ENCODE measurements at regions not wholly inside any gene's neighbourhood (a gene's known extent, or its start where the extent isn't known, plus 50 kb on each side); places are given as distances from the start of the nearest gene placed in this dataset.
"Not testable (repeated sequence)": the region's sequence is repeated elsewhere in the genome, so short reads cannot be mapped to it uniquely, and the experiment has no call there.

GRCh38 chr1:166432655-166433054 lies 265.9 kb upstream of the FAM78B start:
- ATAC-seq (replicated peaks in 6 of 8): no peak
- 14 to 92% (median 81%) methylated on average over 1 to 2 of the region's 2 CpGs; no CpG with 5 or more reads in 1 of the 10 experiments for WGBS, 10 experiments
- in situ Hi-C loops (cut with MboI; ENCODE audit: low pct_unique_long_range_greater_than_20kb in 2 of 9, low sequenced_read_pairs in 9 of 9, unreplicated experiment in 9 of 9): loop anchor here in 2 of 9 experiments (10.0 to 25.0 kb wide), 2 partner anchors 495 to 498 kb away; no protein-coding TSS in a partner anchor
- Histone ChIP-seq H3K4me3 (no peak overlapping the region), H3K4me1 (replicated peaks in 1 of 2) (no peaks in the 10 kb centered on the region), H3K27ac (no peak overlapping the region)

- not testable (repeated sequence) for H3K27ac ChIP-seq; H3K4me3 ChIP-seq; H3K4me1 ChIP-seq (replicated peaks in 1 of 2)
- in situ Hi-C loops (cut with MboI; ENCODE audit: low pct_unique_long_range_greater_than_20kb in 2 of 9, low sequenced_read_pairs in 9 of 9, unreplicated experiment in 9 of 9): loop anchor here in 2 of 9 experiments (10.0 to 25.0 kb wide), 2 partner anchors 496 to 499 kb away; no protein-coding TSS in a partner anchor
- 13 to 100% (median 30%) methylated on average over 1 to 5 of the region's 7 CpGs for WGBS, 10 experiments
- ATAC-seq (replicated peaks in 6 of 8): peak in 5 of 8 experiments; percentile 35 to 79 (median 59)
Measured at GRCh38 chr1:166433404-166434304, 266.9 kb upstream of the FAM78B start.

GRCh38 chr1:166457700-166458099 lies 290.9 kb upstream of the FAM78B start:
- H3K4me3 ChIP-seq: no peak overlapping the region
- no peaks in the 10 kb centered on the region for H3K4me1 ChIP-seq (replicated peaks in 1 of 2)
- in situ Hi-C loops (cut with MboI; ENCODE audit: low pct_unique_long_range_greater_than_20kb in 2 of 9, low sequenced_read_pairs in 9 of 9, unreplicated experiment in 9 of 9): loop anchor here in 1 of 9 experiments (25.0 kb wide), 1 partner anchor 520 kb away; no protein-coding TSS in a partner anchor
- ATAC-seq (replicated peaks in 6 of 8): no peak
- no peak overlapping the region for H3K27ac ChIP-seq
- 0 to 89% (median 42%) methylated on average over 1 to 2 of the region's 2 CpGs; no CpG with 5 or more reads in 3 of the 10 experiments for WGBS, 10 experiments

GRCh38 chr1:166464333-166464732 lies 297.5 kb upstream of the FAM78B start:
- H3K4me3 ChIP-seq: no peak overlapping the region
- WGBS, 10 experiments: 46 to 100% (median 84%) methylated on average over 1 of the region's 1 CpG; no CpG with 5 or more reads in 1 of the 10 experiments
- ATAC-seq (replicated peaks in 6 of 8): no peak
- no peaks in the 10 kb centered on the region for H3K4me1 ChIP-seq (replicated peaks in 1 of 2)
- H3K27ac ChIP-seq: no peak overlapping the region
- in situ Hi-C loops (cut with MboI; ENCODE audit: low pct_unique_long_range_greater_than_20kb in 2 of 9, low sequenced_read_pairs in 9 of 9, unreplicated experiment in 9 of 9): loop anchor here in 1 of 9 experiments (25.0 kb wide), 1 partner anchor 527 kb away; no protein-coding TSS in a partner anchor

- in situ Hi-C loops (cut with MboI; ENCODE audit: low pct_unique_long_range_greater_than_20kb in 2 of 9, low sequenced_read_pairs in 9 of 9, unreplicated experiment in 9 of 9): loop anchor here in 2 of 9 experiments (10.0 to 25.0 kb wide), 2 partner anchors 533 to 535 kb away; no protein-coding TSS in a partner anchor
- H3K27ac ChIP-seq: no peak overlapping the region
- peak in 7 of 8 experiments; percentile 28 to 79 (median 49) for ATAC-seq (replicated peaks in 6 of 8)
- peaks cover 2 to 3% of the 10 kb centered on the region in 2 donors for H3K4me1 ChIP-seq (replicated peaks in 1 of 2)
- H3K4me3 ChIP-seq: no peak overlapping the region
- 0 to 100% (median 67%) methylated on average over 1 to 2 of the region's 2 CpGs; no CpG with 5 or more reads in 1 of the 10 experiments for WGBS, 10 experiments
Measured at GRCh38 chr1:166470014-166470413, 303.2 kb upstream of the FAM78B start.

- H3K4me1 ChIP-seq (replicated peaks in 1 of 2): peaks cover 2 to 3% of the 10 kb centered on the region in 2 donors
- in situ Hi-C loops (cut with MboI; ENCODE audit: low pct_unique_long_range_greater_than_20kb in 2 of 9, low sequenced_read_pairs in 9 of 9, unreplicated experiment in 9 of 9): loop anchor here in 2 of 9 experiments (10.0 to 25.0 kb wide), 2 partner anchors 533 to 536 kb away; no protein-coding TSS in a partner anchor
- H3K27ac ChIP-seq: no peak overlapping the region
- 0 to 94% (median 25%) methylated on average over 1 to 2 of the region's 2 CpGs; no CpG with 5 or more reads in 1 of the 10 experiments for WGBS, 10 experiments
- ATAC-seq (replicated peaks in 6 of 8): no peak
- no peak overlapping the region for H3K4me3 ChIP-seq
Measured at GRCh38 chr1:166470441-166470840, 303.6 kb upstream of the FAM78B start.

GRCh38 chr1:166471359-166471758 lies 304.6 kb upstream of the FAM78B start:
- H3K27ac ChIP-seq: no peak overlapping the region
- no peak overlapping the region for H3K4me3 ChIP-seq
- in situ Hi-C loops (cut with MboI; ENCODE audit: low pct_unique_long_range_greater_than_20kb in 2 of 9, low sequenced_read_pairs in 9 of 9, unreplicated experiment in 9 of 9): loop anchor here in 2 of 9 experiments (10.0 to 25.0 kb wide), 2 partner anchors 534 to 537 kb away; no protein-coding TSS in a partner anchor
- H3K4me1 ChIP-seq (replicated peaks in 1 of 2): peaks cover 2 to 3% of the 10 kb centered on the region in 2 donors
- 0 to 86% (median 75%) methylated on average over 1 to 9 of the region's 9 CpGs; no CpG with 5 or more reads in 3 of the 10 experiments for WGBS, 10 experiments
- no peak for ATAC-seq (replicated peaks in 6 of 8)

- Histone ChIP-seq H3K27ac (no peak overlapping the region), H3K4me3 (no peak overlapping the region), H3K4me1 (replicated peaks in 1 of 2) (no peaks in the 10 kb centered on the region)
- ATAC-seq (replicated peaks in 6 of 8): peak in 2 of 8 experiments; percentile 32 to 58
- in situ Hi-C loops (cut with MboI; ENCODE audit: low pct_unique_long_range_greater_than_20kb in 2 of 9, low sequenced_read_pairs in 9 of 9, unreplicated experiment in 9 of 9): loop anchor here in 5 of 9 experiments (10.0 to 25.0 kb wide), 3 partner anchors 333 to 544 kb away; no protein-coding TSS in a partner anchor
- 25 to 50% (median 45%) methylated on average over 2 of the region's 2 CpGs for WGBS, 10 experiments
Measured at GRCh38 chr1:166479052-166479631, 312.3 kb upstream of the FAM78B start.

GRCh38 chr1:166484471-166484870 lies 317.7 kb upstream of the FAM78B start:
- Histone ChIP-seq H3K27ac (no peak overlapping the region), H3K4me3 (no peak overlapping the region), H3K4me1 (replicated peaks in 1 of 2) (no peaks in the 10 kb centered on the region)
- in situ Hi-C loops (cut with MboI; ENCODE audit: low pct_unique_long_range_greater_than_20kb in 2 of 9, low sequenced_read_pairs in 9 of 9, unreplicated experiment in 9 of 9): loop anchor here in 5 of 9 experiments (10.0 to 25.0 kb wide), 3 partner anchors 328 to 550 kb away; no protein-coding TSS in a partner anchor
- ATAC-seq (replicated peaks in 6 of 8): no peak

GRCh38 chr1:166484871-166485270 lies 318.1 kb upstream of the FAM78B start:
- WGBS, 10 experiments: 8 to 92% (median 77%) methylated on average over 2 to 6 of the region's 6 CpGs
- in situ Hi-C loops (cut with MboI; ENCODE audit: low pct_unique_long_range_greater_than_20kb in 2 of 9, low sequenced_read_pairs in 9 of 9, unreplicated experiment in 9 of 9): loop anchor here in 5 of 9 experiments (10.0 to 25.0 kb wide), 3 partner anchors 327 to 550 kb away; no protein-coding TSS in a partner anchor
- Histone ChIP-seq H3K4me1 (replicated peaks in 1 of 2) (no peaks in the 10 kb centered on the region), H3K4me3 (no peak overlapping the region), H3K27ac (no peak overlapping the region)
- no peak for ATAC-seq (replicated peaks in 6 of 8)

- Histone ChIP-seq H3K4me3 (no peak overlapping the region), H3K4me1 (replicated peaks in 1 of 2) (no peaks in the 10 kb centered on the region), H3K27ac (no peak overlapping the region)
- no peak for ATAC-seq (replicated peaks in 6 of 8)
- in situ Hi-C loops (cut with MboI; ENCODE audit: low pct_unique_long_range_greater_than_20kb in 2 of 9, low sequenced_read_pairs in 9 of 9, unreplicated experiment in 9 of 9): loop anchor here in 5 of 9 experiments (10.0 to 25.0 kb wide), 3 partner anchors 327 to 551 kb away; no protein-coding TSS in a partner anchor
- 40 to 100% (median 100%) methylated on average over 1 of the region's 1 CpG; no CpG with 5 or more reads in 7 of the 10 experiments for WGBS, 10 experiments
Measured at GRCh38 chr1:166485620-166486019, 318.8 kb upstream of the FAM78B start.

- in situ Hi-C loops (cut with MboI; ENCODE audit: low pct_unique_long_range_greater_than_20kb in 2 of 9, low sequenced_read_pairs in 9 of 9, unreplicated experiment in 9 of 9): loop anchor here in 5 of 9 experiments (10.0 to 25.0 kb wide), 3 partner anchors 324 to 554 kb away; no protein-coding TSS in a partner anchor
- 0 to 93% (median 66%) methylated on average over 1 to 2 of the region's 2 CpGs; no CpG with 5 or more reads in 2 of the 10 experiments for WGBS, 10 experiments
- no peak for ATAC-seq (replicated peaks in 6 of 8)
Measured at GRCh38 chr1:166488327-166488726, 321.5 kb upstream of the FAM78B start.

More at GRCh38 chr1:166488327-166488726, 321.5 kb upstream of the FAM78B start:
- Histone ChIP-seq H3K4me3 (no peak overlapping the region), H3K4me1 (replicated peaks in 1 of 2) (no peaks in the 10 kb centered on the region), H3K27ac (no peak overlapping the region)
